Hepatocyte (in vitro differentiated cells): ENCODE measurements at regions not wholly inside any gene's neighbourhood (a gene's known extent, or its start where the extent isn't known, plus 50 kb on each side); places are given as distances from the start of the nearest gene placed in this dataset.

Experiments used
- DNase-seq: peaks from one replicate; pipeline ENCODE4 v3.0.0-alpha.2; 2016; ENCODE audit warnings: low spot score
- H2AFZ ChIP-seq: fragments of 200-600 bp; sonication (generic); 2 replicates; pipeline ENCODE4 v1.6.0; 2016; ENCODE audit warnings: antibody characterized with exemption, mild to moderate bottlenecking
- H3K27ac ChIP-seq: fragments of 200-600 bp; sonication (generic); 2 replicates; pipeline ENCODE4 v1.5.1; 2016; ENCODE audit warnings: mild to moderate bottlenecking
- H3K27me3 ChIP-seq: fragments of 200-600 bp; sonication (generic); 2 replicates; pipeline ENCODE4 v1.6.1; 2016
- H3K36me3 ChIP-seq: fragments of 200-600 bp; sonication (generic); replicated peaks from 2 replicates; pipeline ENCODE4 v1.5.1; 2016; ENCODE audit warnings: low read depth; ENCODE audit not compliant: insufficient read depth
- H3K4me1 ChIP-seq: fragments of 200-600 bp; sonication (generic); 2 replicates; pipeline ENCODE4 v1.5.1; 2016; ENCODE audit warnings: mild to moderate bottlenecking, moderate library complexity; ENCODE audit not compliant: insufficient read depth
- H3K4me2 ChIP-seq: fragments of 200-600 bp; sonication (generic); 2 replicates; pipeline ENCODE4 v1.6.0; 2016
- H3K4me3 ChIP-seq: fragments of 200-600 bp; sonication (generic); 2 replicates; pipeline ENCODE4 v1.5.1; 2016; ENCODE audit warnings: mild to moderate bottlenecking
- H3K79me2 ChIP-seq: fragments of 200-600 bp; sonication (generic); 2 replicates; pipeline ENCODE4 v1.6.0; 2017; ENCODE audit warnings: mild to moderate bottlenecking
- H3K9me2 ChIP-seq: fragments of 200-600 bp; sonication (generic); replicated peaks from 2 replicates; pipeline ENCODE4 v1.6.0; 2017; ENCODE audit warnings: mild to moderate bottlenecking; ENCODE audit not compliant: insufficient read depth
- H3K9me3 ChIP-seq: fragments of 200-600 bp; sonication (generic); 2 replicates; pipeline ENCODE4 v1.5.1; 2016; ENCODE audit warnings: low read depth, mild to moderate bottlenecking
- H4K20me1 ChIP-seq: fragments of 200-600 bp; sonication (generic); 2 replicates; pipeline ENCODE4 v1.6.0; 2016; ENCODE audit warnings: mild to moderate bottlenecking; ENCODE audit not compliant: insufficient read depth, poor library complexity, severe bottlenecking
- CTCF ChIP-seq: fragments of 200-600 bp; sonication (generic); IDR thresholded peaks from 2 replicates; pipeline ENCODE4 v1.5.1; 2016; ENCODE audit warnings: antibody characterized with exemption, mild to moderate bottlenecking; ENCODE audit not compliant: poor library complexity
- EZH2 ChIP-seq: fragments of 200-600 bp; sonication (generic); IDR thresholded peaks from 2 replicates; pipeline ENCODE4 v1.6.1; 2016; ENCODE audit warnings: antibody characterized with exemption, mild to moderate bottlenecking, borderline replicate concordance
- EZH2phosphoT487 ChIP-seq: fragments of 200-600 bp; sonication (generic); IDR thresholded peaks from one replicate; pipeline ENCODE4 v1.6.1; 2018; ENCODE audit warnings: antibody characterized with exemption, mild to moderate bottlenecking, low read depth, moderate library complexity; ENCODE audit not compliant: unreplicated experiment, severe bottlenecking
- whole genome bisulfite sequencing: methylation state at CpG from one replicate; pipeline ENCODE4 v1.1.6; 2016; ENCODE audit warnings: low lambda C conversion rate; ENCODE audit errors: missing lambda C conversion rate; 5-methylcytosine and 5-hydroxymethylcytosine counted together

- H3K79me2 ChIP-seq: no peaks in the 10 kb centered on the region
- H3K27ac ChIP-seq: no peak overlapping the region
- TF ChIP-seq EZH2phosphoT487 (no peak), EZH2 (no peak), CTCF (no peak)
- no peaks in the 10 kb centered on the region for H4K20me1 ChIP-seq
- WGBS: 68% methylated on average over 30 of the region's 30 CpGs
- H3K9me2 ChIP-seq: no peaks in the 10 kb centered on the region
- H2AFZ ChIP-seq: no peak overlapping the region
- H3K27me3 ChIP-seq: no peaks in the 10 kb centered on the region
- DNase-seq: no peak
- peaks cover 8% of the 10 kb centered on the region for H3K4me1 ChIP-seq
- no peak overlapping the region for H3K4me2 ChIP-seq
- no peaks in the 10 kb centered on the region for H3K9me3 ChIP-seq
- H3K36me3 ChIP-seq: no peaks in the 10 kb centered on the region
- H3K4me3 ChIP-seq: no peak overlapping the region
Observed at GRCh38 chr20:57835588-57836455, 126.0 kb upstream of the PMEPA1 start.

GRCh38 chr20:57835074-57835452 is 125.2 kb upstream of the PMEPA1 start:
- 81% methylated on average over 1 of the region's 1 CpG for WGBS
- Histone ChIP-seq H3K79me2 (no peaks in the 10 kb centered on the region), H3K9me2 (no peaks in the 10 kb centered on the region), H3K27ac (no peak overlapping the region), H3K36me3 (no peaks in the 10 kb centered on the region), H2AFZ (no peak overlapping the region), H3K27me3 (no peaks in the 10 kb centered on the region), H3K4me1 (peaks cover 8% of the 10 kb centered on the region), H3K4me2 (no peak overlapping the region), H3K4me3 (no peak overlapping the region), H3K9me3 (no peaks in the 10 kb centered on the region), H4K20me1 (no peaks in the 10 kb centered on the region)
- TF ChIP-seq EZH2: no peak
- no peak for TF ChIP-seq EZH2phosphoT487
- TF ChIP-seq CTCF: no peak
- no peak for DNase-seq

GRCh38 chr20:57834306-57835073 is 124.7 kb upstream of the PMEPA1 start:
- Histone ChIP-seq H3K9me3 (no peaks in the 10 kb centered on the region), H3K27ac (no peak overlapping the region), H2AFZ (no peak overlapping the region), H3K27me3 (no peaks in the 10 kb centered on the region), H3K9me2 (no peaks in the 10 kb centered on the region), H3K4me3 (no peak overlapping the region), H3K36me3 (no peaks in the 10 kb centered on the region), H4K20me1 (no peaks in the 10 kb centered on the region), H3K4me1 (peaks cover 8% of the 10 kb centered on the region), H3K4me2 (no peak overlapping the region), H3K79me2 (no peaks in the 10 kb centered on the region)
- no peak for TF ChIP-seq EZH2
- TF ChIP-seq EZH2phosphoT487: no peak
- no peak for TF ChIP-seq CTCF
- no peak for DNase-seq
- 87% methylated on average over 15 of the region's 17 CpGs for WGBS
